ENCODE measurements at regions not wholly inside any gene's neighbourhood (a gene's known extent, or its start where the extent isn't known, plus 50 kb on each side); places are given as distances from the start of the nearest gene placed in this dataset.

- Histone ChIP-seq H3K36me3 (ENCODE audit: insufficient read depth in 1 of 2, low read depth in 1 of 2) (no peaks in the 10 kb centered on the region), H3K27me3 (ENCODE audit: insufficient read depth in 3 of 3, low read length in 2 of 3) (no peaks in the 10 kb centered on the region), H3K4me1 (no peaks in the 10 kb centered on the region), H3K27ac (no peak overlapping the region), H3K4me3 (no peak overlapping the region), H3K9me3 (no peaks in the 10 kb centered on the region)
- 55 to 60% (median 57%) methylated on average over 10 of the region's 10 CpGs for WGBS, 3 donors
- intact Hi-C loops (cut with DNase I), result no loop called here
- ATAC-seq (no peak), DNase-seq (no peak)
- TF ChIP-seq, protein P1, sequence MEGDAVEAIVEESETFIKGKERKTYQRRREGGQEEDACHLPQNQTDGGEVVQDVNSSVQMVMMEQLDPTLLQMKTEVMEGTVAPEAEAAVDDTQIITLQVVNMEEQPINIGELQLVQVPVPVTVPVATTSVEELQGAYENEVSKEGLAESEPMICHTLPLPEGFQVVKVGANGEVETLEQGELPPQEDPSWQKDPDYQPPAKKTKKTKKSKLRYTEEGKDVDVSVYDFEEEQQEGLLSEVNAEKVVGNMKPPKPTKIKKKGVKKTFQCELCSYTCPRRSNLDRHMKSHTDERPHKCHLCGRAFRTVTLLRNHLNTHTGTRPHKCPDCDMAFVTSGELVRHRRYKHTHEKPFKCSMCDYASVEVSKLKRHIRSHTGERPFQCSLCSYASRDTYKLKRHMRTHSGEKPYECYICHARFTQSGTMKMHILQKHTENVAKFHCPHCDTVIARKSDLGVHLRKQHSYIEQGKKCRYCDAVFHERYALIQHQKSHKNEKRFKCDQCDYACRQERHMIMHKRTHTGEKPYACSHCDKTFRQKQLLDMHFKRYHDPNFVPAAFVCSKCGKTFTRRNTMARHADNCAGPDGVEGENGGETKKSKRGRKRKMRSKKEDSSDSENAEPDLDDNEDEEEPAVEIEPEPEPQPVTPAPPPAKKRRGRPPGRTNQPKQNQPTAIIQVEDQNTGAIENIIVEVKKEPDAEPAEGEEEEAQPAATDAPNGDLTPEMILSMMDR (IDR thresholded peaks at IDR 0.05), result no peak
Observed at GRCh38 chr18:2302628-2303516, 268.4 kb downstream of the METTL4 start.

DNA sequence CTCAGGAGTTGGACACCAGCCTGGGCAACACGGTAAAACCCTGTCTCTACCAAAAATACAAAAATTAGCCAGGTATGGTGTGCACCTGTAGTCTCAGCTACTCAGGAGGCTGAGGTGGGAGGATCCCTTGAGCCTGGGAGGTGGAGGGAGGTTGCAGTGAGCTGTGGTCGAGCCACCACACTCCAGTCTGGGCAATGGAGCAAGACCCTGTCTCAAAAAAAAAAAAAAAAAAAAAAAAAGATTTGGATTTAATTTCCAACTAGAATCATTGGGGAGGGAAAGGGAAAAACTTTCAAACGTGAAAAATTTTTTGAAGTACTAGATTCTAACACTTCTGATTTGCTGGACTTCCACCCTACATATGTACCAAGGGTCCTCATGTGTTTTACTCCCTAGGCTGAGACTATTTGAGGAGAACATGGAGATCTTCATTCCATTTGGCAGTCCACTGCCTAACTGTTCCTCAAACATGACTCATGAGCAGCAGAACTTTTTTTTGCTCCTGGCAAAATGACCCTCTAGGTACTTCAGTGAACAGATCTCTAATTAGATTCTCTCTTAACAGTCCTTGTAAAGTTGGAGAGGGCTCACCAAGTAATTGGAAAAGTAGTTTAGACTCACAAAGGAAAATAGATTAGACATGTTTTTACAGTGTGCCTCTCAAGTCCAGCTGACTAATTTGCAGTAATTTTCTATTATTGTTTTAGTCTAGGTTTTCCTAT, 267.6 kb downstream of the METTL4 start:
- Histone ChIP-seq H3K4me3 (no peak overlapping the region), H3K9me3 (no peaks in the 10 kb centered on the region), H3K27me3 (ENCODE audit: insufficient read depth in 3 of 3, low read length in 2 of 3) (no peaks in the 10 kb centered on the region), H3K27ac (no peak overlapping the region), H3K36me3 (ENCODE audit: insufficient read depth in 1 of 2, low read depth in 1 of 2) (no peaks in the 10 kb centered on the region), H3K4me1 (no peaks in the 10 kb centered on the region)
- intact Hi-C loops (cut with DNase I), result no loop called here
- DNase-seq (no peak), ATAC-seq (no peak)
- TF ChIP-seq, protein P1 (IDR thresholded peaks at IDR 0.05), result no peak
- 66 to 72% (median 72%) methylated on average over 3 of the region's 3 CpGs for WGBS, 3 donors

GRCh38 chr18:2304378-2305175, 266.7 kb downstream of the METTL4 start:
- H3K4me3 ChIP-seq, result no peak overlapping the region
- no peaks in the 10 kb centered on the region for H3K27me3 ChIP-seq (ENCODE audit: insufficient read depth in 3 of 3, low read length in 2 of 3)
- no peaks in the 10 kb centered on the region for H3K36me3 ChIP-seq (ENCODE audit: insufficient read depth in 1 of 2, low read depth in 1 of 2)
- intact Hi-C loops (cut with DNase I), result no loop called here
- WGBS, 3 donors, result 14 to 20% (median 17%) methylated on average over 2 of the region's 2 CpGs
- ATAC-seq, result no peak
- TF ChIP-seq, protein P1 (IDR thresholded peaks at IDR 0.05), result no peak
- H3K4me1 ChIP-seq, result no peaks in the 10 kb centered on the region
- DNase-seq, result no peak
- no peak overlapping the region for H3K27ac ChIP-seq
- H3K9me3 ChIP-seq, result no peaks in the 10 kb centered on the region

DNA sequence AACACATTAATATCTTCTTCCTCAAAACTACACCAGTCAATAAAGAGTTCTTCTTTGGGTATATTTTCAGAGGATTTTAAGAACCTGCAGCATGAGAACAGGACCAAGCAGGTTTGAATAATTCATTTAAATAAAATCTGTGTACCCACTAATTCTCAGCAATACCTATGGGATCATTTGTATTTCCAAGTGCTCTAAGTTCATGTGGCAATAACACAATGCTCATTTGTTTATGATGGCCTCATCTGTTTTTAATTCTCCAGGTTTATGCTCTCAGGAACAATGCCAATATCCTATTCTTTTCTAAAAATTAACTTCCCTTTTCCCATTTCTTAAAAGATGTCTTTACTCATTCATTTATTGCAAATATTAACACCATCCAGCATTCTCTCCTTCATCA, 264.7 kb downstream of the METTL4 start:
- Histone ChIP-seq H3K4me3 (no peak overlapping the region), H3K27me3 (ENCODE audit: insufficient read depth in 3 of 3, low read length in 2 of 3) (no peaks in the 10 kb centered on the region), H3K4me1 (no peaks in the 10 kb centered on the region), H3K36me3 (ENCODE audit: insufficient read depth in 1 of 2, low read depth in 1 of 2) (no peaks in the 10 kb centered on the region), H3K9me3 (no peaks in the 10 kb centered on the region), H3K27ac (no peak overlapping the region)
- intact Hi-C loops (cut with DNase I), result no loop called here
- ATAC-seq (no peak), DNase-seq (no peak)
- TF ChIP-seq, protein P1 (IDR thresholded peaks at IDR 0.05), result no peak
